H1 (cell line): ENCODE measurements at regions not wholly inside any gene's neighbourhood (a gene's known extent, or its start where the extent isn't known, plus 50 kb on each side); places are given as distances from the start of the nearest gene placed in this dataset.

ENCODE experiments used
- CTCF ChIA-PET: fragments of 300-600 bp; sonication (Branson Sonifier 250); formaldehyde crosslinking; loops from one replicate; lab custom pipeline; 2021; ENCODE audit not compliant: partially characterized antibody; lab: Charles Lee
- POLR2A ChIA-PET: fragments of 300-600 bp; sonication (Branson Sonifier 250); formaldehyde crosslinking; loops from one replicate; lab custom pipeline; 2021; ENCODE audit warnings: inconsistent platforms; ENCODE audit not compliant: partially characterized antibody; lab: Charles Lee
- DNase-seq, 2 experiments: peaks; one replicate each; pipeline versions ENCODE4 v3.0.0 to v3.0.0-alpha.2; 2010 to 2022; ENCODE audit warnings: low spot score in 2 of 2, low read depth in 1 of 2, mixed read lengths in 1 of 2
- FAIRE-seq: peaks from 2 replicates; lab custom pipeline; 2011; peaks lifted over from hg19 to GRCh38; lab: Jason Lieb, UNC
- H2AFZ ChIP-seq: 2 replicates; pipeline ENCODE4 v1.8.1; 2012; ENCODE audit warnings: low read length, inconsistent platforms
- H2AK5ac ChIP-seq: 2 replicates; pipeline ENCODE4 v1.6.1; 2013; ENCODE audit warnings: low read depth, low read length
- H2BK120ac ChIP-seq: replicated peaks from 2 replicates; pipeline ENCODE3; 2013; ENCODE audit warnings: low read depth, low read length, inconsistent platforms
- H2BK12ac ChIP-seq: 2 replicates; pipeline ENCODE4 v1.6.1; 2013; ENCODE audit warnings: low read depth, low read length
- H2BK15ac ChIP-seq: 2 replicates; pipeline ENCODE4 v1.6.1; 2013; ENCODE audit warnings: low read length
- H2BK20ac ChIP-seq: 2 replicates; pipeline ENCODE4 v1.6.1; 2013; ENCODE audit warnings: low read length
- H2BK5ac ChIP-seq: 2 replicates; pipeline ENCODE4 v1.6.1; 2013; ENCODE audit warnings: low read depth, low read length
- H3K14ac ChIP-seq: 2 replicates; pipeline ENCODE4 v1.6.1; 2013; ENCODE audit warnings: inconsistent platforms; ENCODE audit not compliant: insufficient read length
- H3K18ac ChIP-seq: 2 replicates; pipeline ENCODE4 v1.6.1; 2013; ENCODE audit warnings: low read length; ENCODE audit errors: extremely low read depth
- H3K23ac ChIP-seq: 2 replicates; pipeline ENCODE4 v1.6.1; 2013; ENCODE audit warnings: inconsistent platforms; ENCODE audit not compliant: insufficient read length
- H3K23me2 ChIP-seq: 2 replicates; pipeline ENCODE4 v1.6.1; 2013; ENCODE audit warnings: low read depth, low read length
- H3K27ac ChIP-seq: 2 replicates; pipeline ENCODE4 v1.6.1; 2011; ENCODE audit warnings: low read depth, low read length, inconsistent platforms
- H3K27me3 ChIP-seq, 4 experiments: replicated peaks in 1 of 4; 1 replicate in 1 of 4; 2 replicates in 3 of 4; pipeline versions ENCODE4 v1.6.1 to v1.8.1; 2011 to 2013; ENCODE audit warnings: low read length in 3 of 4, mild to moderate bottlenecking in 3 of 4, inconsistent platforms in 2 of 4, mixed read lengths in 2 of 4, moderate library complexity in 1 of 4; ENCODE audit not compliant: control insufficient read depth in 3 of 4, insufficient read depth in 3 of 4; ENCODE audit errors: extremely low read depth in 1 of 4
- H3K36me3 ChIP-seq, 4 experiments: 2 replicates each; pipeline versions ENCODE4 v1.6.1 to v1.8.1; 2011 to 2013; ENCODE audit warnings: mild to moderate bottlenecking in 4 of 4, low read length in 3 of 4, moderate library complexity in 2 of 4, control low read depth in 1 of 4, inconsistent platforms in 1 of 4; ENCODE audit not compliant: insufficient read depth in 4 of 4, control insufficient read depth in 2 of 4
- H3K4ac ChIP-seq: replicated peaks from 2 replicates; pipeline ENCODE3; 2013; ENCODE audit warnings: low read length, low read depth, mixed read lengths, inconsistent platforms; ENCODE audit not compliant: insufficient read length
- H3K4me1 ChIP-seq, 4 experiments: replicated peaks in 1 of 4; 1 replicate in 1 of 4; 2 replicates in 3 of 4; pipeline versions ENCODE4 v1.6.1 to v1.8.1; 2011 to 2013; ENCODE audit warnings: low read length in 3 of 4, inconsistent platforms in 2 of 4, mixed read lengths in 1 of 4; ENCODE audit not compliant: insufficient read depth in 4 of 4, control insufficient read depth in 3 of 4
- H3K4me2 ChIP-seq, 2 experiments: 2 replicates each; pipeline versions ENCODE4 v1.6.1 to v1.8.1; 2011 to 2013; ENCODE audit warnings: low read depth in 2 of 2, low read length in 2 of 2, control low read depth in 1 of 2, inconsistent platforms in 1 of 2, mild to moderate bottlenecking in 1 of 2; ENCODE audit not compliant: insufficient read depth in 1 of 2
- H3K4me3 ChIP-seq, 4 experiments: fragments of 200-600, 300-600 bp in 1 of 4; sonication (generic), shearing (Covaris generic), sonication (Bioruptor Twin) in 1 of 4; 2 replicates each; pipeline versions ENCODE4 v1.5.1 to v1.8.1; 2011 to 2016; ENCODE audit warnings: low read length in 4 of 4, low read depth in 3 of 4, control low read depth in 2 of 4, inconsistent platforms in 2 of 4, mild to moderate bottlenecking in 2 of 4, mixed read lengths in 1 of 4, moderate library complexity in 1 of 4; ENCODE audit not compliant: insufficient read depth in 2 of 4; ENCODE audit errors: extremely low read depth in 1 of 4
- H3K56ac ChIP-seq: replicated peaks from 2 replicates; pipeline ENCODE3; 2013; ENCODE audit warnings: low read depth, mild to moderate bottlenecking, mixed read lengths, low read length, inconsistent platforms; ENCODE audit not compliant: insufficient read length
- H3K79me1 ChIP-seq: 2 replicates; pipeline ENCODE4 v1.6.1; 2013; ENCODE audit warnings: low read depth, low read length, control low read depth
- H3K79me2 ChIP-seq, 2 experiments: 2 replicates each; pipeline versions ENCODE4 v1.6.1 to v1.8.1; 2012 to 2013; ENCODE audit warnings: low read length in 2 of 2, mild to moderate bottlenecking in 2 of 2, inconsistent platforms in 1 of 2; ENCODE audit not compliant: insufficient read depth in 2 of 2, control insufficient read depth in 1 of 2
- H3K9ac ChIP-seq, 4 experiments: replicated peaks in 1 of 4; 1 replicate in 1 of 4; 2 replicates in 3 of 4; pipeline versions ENCODE4 v1.6.1 to v1.8.1; 2011 to 2013; ENCODE audit warnings: low read depth in 3 of 4, low read length in 3 of 4, control low read depth in 2 of 4, mild to moderate bottlenecking in 2 of 4, moderate library complexity in 2 of 4, inconsistent platforms in 1 of 4; ENCODE audit errors: extremely low read depth in 1 of 4
- H3K9me3 ChIP-seq, 2 experiments: 2 replicates each; pipeline versions ENCODE4 v1.6.1 to v1.8.1; 2012 to 2013; ENCODE audit warnings: mild to moderate bottlenecking in 2 of 2, moderate library complexity in 2 of 2, control low read depth in 1 of 2, inconsistent platforms in 1 of 2, low read depth in 1 of 2, low read length in 1 of 2, mixed read lengths in 1 of 2; ENCODE audit not compliant: insufficient read depth in 2 of 2
- H4K20me1 ChIP-seq, 2 experiments: replicated peaks in 1 of 2; 2 replicates each; pipeline versions ENCODE3 to v1.8.1; 2011 to 2013; ENCODE audit warnings: inconsistent platforms in 2 of 2, low read length in 2 of 2, mild to moderate bottlenecking in 1 of 2; ENCODE audit not compliant: insufficient read depth in 2 of 2, control insufficient read depth in 1 of 2
- H4K5ac ChIP-seq: 2 replicates; pipeline ENCODE4 v1.6.1; 2013; ENCODE audit warnings: low read length, low read depth, mixed read lengths, inconsistent platforms; ENCODE audit not compliant: insufficient read length
- H4K8ac ChIP-seq: 2 replicates; pipeline ENCODE4 v1.8.0; 2013; ENCODE audit warnings: mild to moderate bottlenecking, moderate library complexity, low read length, inconsistent platforms; ENCODE audit not compliant: insufficient read depth; ENCODE audit errors: extremely low read depth
- H4K91ac ChIP-seq: replicated peaks from 2 replicates; pipeline ENCODE3; 2013; ENCODE audit warnings: low read length, mixed read lengths, inconsistent platforms; ENCODE audit not compliant: insufficient read length
- CBX8 ChIP-seq: fragments of 300-800, 300-1000 bp; sonication (generic); IDR thresholded peaks from 2 replicates; pipeline ENCODE4 v1.7.1; 2016; ENCODE audit warnings: low read depth, low read length, borderline replicate concordance
- CEBPB ChIP-seq: IDR thresholded peaks from 2 replicates; pipeline ENCODE4 v1.6.1; 2012; ENCODE audit warnings: low read depth, low read length
- EGR1 ChIP-seq: IDR thresholded peaks from 2 replicates; pipeline ENCODE4 v1.6.1; 2011; ENCODE audit warnings: low read depth, low read length, borderline replicate concordance
- SIX5 ChIP-seq: IDR thresholded peaks from 2 replicates; pipeline ENCODE4 v1.6.1; 2011; ENCODE audit warnings: mild to moderate bottlenecking, low read depth, low read length
- SP2 ChIP-seq: IDR thresholded peaks from 2 replicates; pipeline ENCODE4 v1.6.1; 2012; ENCODE audit warnings: mild to moderate bottlenecking, low read length, inconsistent platforms
- TBP ChIP-seq: IDR thresholded peaks from 2 replicates; pipeline ENCODE4 v1.6.1; 2011; ENCODE audit warnings: low read depth, low read length, improper control_type of control experiment
- WGBS, 2 experiments: shearing (Covaris generic) in 1 of 2; methylation state at CpG; one replicate each; pipeline versions ENCODE4 v1.1.6 to v1.1.7; 2013 to 2015; ENCODE audit warnings: low lambda C conversion rate in 2 of 2, mixed read lengths in 2 of 2, inconsistent platforms in 1 of 2, low coverage in 1 of 2, missing lambda C conversion rate in 1 of 2; ENCODE audit not compliant: insufficient replicate concordance in 2 of 2, insufficient coverage in 1 of 2, insufficient read length in 1 of 2; ENCODE audit errors: extremely low coverage in 1 of 2, missing lambda C conversion rate in 1 of 2; 5-methylcytosine and 5-hydroxymethylcytosine counted together

GRCh38 chr15:31892513-31892912 is 137.8 kb upstream of the CHRNA7 start:
- CTCF ChIA-PET = no interaction called here
- Histone ChIP-seq H2BK15ac (no peak overlapping the region), H3K14ac (no peak overlapping the region), H2BK20ac (no peak overlapping the region), H4K8ac (no peak overlapping the region), H3K18ac (no peak overlapping the region), H3K79me2 (no peaks in the 10 kb centered on the region), H2AFZ (no peak overlapping the region), H4K5ac (no peak overlapping the region), H2BK12ac (no peak overlapping the region), H2BK120ac (no peak overlapping the region), H3K4me2 (no peak overlapping the region), H2AK5ac (no peak overlapping the region), H3K23me2 (no peaks in the 10 kb centered on the region), H3K36me3 (no peaks in the 10 kb centered on the region), H3K23ac (no peak overlapping the region), H3K9ac (no peak overlapping the region), H3K4ac (no peak overlapping the region), H3K56ac (no peak overlapping the region), H3K27me3 (0 out of 7 replicates have a peak, but pooled peaks cover 0 to 2% (median under 1%) of the 10 kb centered on the region in 4 experiments), H3K79me1 (no peaks in the 10 kb centered on the region), H3K9me3 (peaks cover 2 to 5% of the 10 kb centered on the region in 2 experiments; a peak in 2 of 4 replicates), H4K20me1 (no peaks in the 10 kb centered on the region), H3K4me3 (no peak overlapping the region), H2BK5ac (no peak overlapping the region), H3K27ac (no peak overlapping the region), H3K4me1 (no peaks in the 10 kb centered on the region), H4K91ac (no peak overlapping the region)
- TF ChIP-seq SP2 (no peak), TBP (no peak), EGR1 (no peak), CBX8 (no peak), SIX5 (no peak), CEBPB (no peak)
- POLR2A ChIA-PET = no interaction called here
- 91% methylated on average over 1 of the region's 1 CpG; no CpG with 5 or more reads in 1 of the 2 experiments for WGBS, 2 experiments
- no peak for FAIRE-seq
- DNase-seq = no peak
